Keratinocyte (primary cell): ENCODE measurements at regions not wholly inside any gene's neighbourhood (a gene's known extent, or its start where the extent isn't known, plus 50 kb on each side); places are given as distances from the start of the nearest gene placed in this dataset.

ENCODE experiments used
- DNase-seq: peaks from one replicate; pipeline ENCODE4 v3.0.0-alpha.2; 2011; ENCODE audit warnings: low read depth, missing footprints, low spot score
- FAIRE-seq: peaks from 2 replicates; lab custom pipeline; 2011; peaks lifted over from hg19 to GRCh38; lab: Jason Lieb, UNC
- H2AFZ ChIP-seq: 2 replicates; pipeline ENCODE4 v1.6.0; 2012; ENCODE audit warnings: low read length, control low read depth, inconsistent platforms; ENCODE audit not compliant: control insufficient read depth
- H3K27ac ChIP-seq: 2 replicates; pipeline ENCODE4 v1.5.1; 2011; ENCODE audit warnings: low read length; ENCODE audit not compliant: control insufficient read depth, insufficient read depth
- H3K27me3 ChIP-seq: 3 replicates; pipeline ENCODE4 v1.6.0; 2011; ENCODE audit warnings: low read length; ENCODE audit not compliant: control insufficient read depth, insufficient read depth; ENCODE audit errors: extremely low read depth
- H3K36me3 ChIP-seq, 2 experiments: 2 replicates in 1 of 2; 3 replicates in 1 of 2; pipeline ENCODE4 v1.5.1; 2011; ENCODE audit warnings: low read length in 2 of 2, mild to moderate bottlenecking in 1 of 2; ENCODE audit not compliant: control insufficient read depth in 2 of 2, insufficient read depth in 2 of 2; ENCODE audit errors: extremely low read depth in 1 of 2
- H3K4me1 ChIP-seq: 3 replicates; pipeline ENCODE4 v1.5.1; 2011; ENCODE audit warnings: low read length; ENCODE audit not compliant: control insufficient read depth, insufficient read depth; ENCODE audit errors: extremely low read depth
- H3K4me2 ChIP-seq: 3 replicates; pipeline ENCODE4 v1.6.0; 2011; ENCODE audit warnings: low read depth, low read length; ENCODE audit not compliant: control insufficient read depth, insufficient read depth; ENCODE audit errors: extremely low read depth
- H3K4me3 ChIP-seq, 3 experiments: fragments of 200-600 bp in 1 of 3; sonication (generic) in 1 of 3; 2 replicates in 2 of 3; 3 replicates in 1 of 3; pipeline ENCODE4 v1.5.1; 2011 to 2016; ENCODE audit warnings: low read length in 3 of 3, mild to moderate bottlenecking in 3 of 3, control low read depth in 2 of 3, inconsistent platforms in 1 of 3, low read depth in 1 of 3, mixed read lengths in 1 of 3, mixed run types in 1 of 3, moderate library complexity in 1 of 3; ENCODE audit not compliant: control insufficient read depth in 2 of 3, insufficient read depth in 2 of 3; ENCODE audit errors: extremely low read depth in 1 of 3
- H3K79me2 ChIP-seq: 2 replicates; pipeline ENCODE4 v1.6.0; 2012; ENCODE audit warnings: low read length; ENCODE audit not compliant: control insufficient read depth, insufficient read depth
- H3K9ac ChIP-seq: 3 replicates; pipeline ENCODE4 v1.6.0; 2011; ENCODE audit warnings: low read length; ENCODE audit not compliant: control insufficient read depth, insufficient read depth; ENCODE audit errors: extremely low read depth
- H3K9me1 ChIP-seq: 3 replicates; pipeline ENCODE4 v1.6.0; 2011; ENCODE audit warnings: low read length; ENCODE audit not compliant: control insufficient read depth, insufficient read depth; ENCODE audit errors: extremely low read depth
- H3K9me3 ChIP-seq: 2 replicates; pipeline ENCODE4 v1.5.1; 2012; ENCODE audit warnings: low read depth, low read length; ENCODE audit not compliant: control insufficient read depth
- H4K20me1 ChIP-seq: 3 replicates; pipeline ENCODE4 v1.6.0; 2011; ENCODE audit warnings: low read length; ENCODE audit not compliant: control insufficient read depth, insufficient read depth; ENCODE audit errors: extremely low read depth
- CTCF ChIP-seq, 3 experiments: IDR thresholded peaks in 1 of 3; conservative IDR thresholded peaks in 1 of 3; optimal IDR thresholded peaks in 1 of 3; 2 replicates in 2 of 3; 3 replicates in 1 of 3; pipeline versions ENCODE3 to v1.5.1; 2011; ENCODE audit warnings: low read length in 3 of 3, mild to moderate bottlenecking in 3 of 3, moderate library complexity in 2 of 3, control low read depth in 1 of 3, inconsistent platforms in 1 of 3; ENCODE audit not compliant: insufficient read depth in 2 of 3; ENCODE audit errors: extremely low read depth in 1 of 3
- EZH2 ChIP-seq: IDR thresholded peaks from one replicate; pipeline ENCODE4 v1.6.1; 2012; ENCODE audit warnings: inconsistent platforms, mild to moderate bottlenecking, low read length, moderate library complexity
- dilution Hi-C: fragments of 300-500 bp; cut with MboI; formaldehyde crosslinking; loops from one replicate; pipeline ENCODE4 v1.7.0; 2020; ENCODE audit warnings: low sequenced_read_pairs; ENCODE audit not compliant: extremely low pct_ligation_motif_present

- H3K27me3 ChIP-seq: no peaks in the 10 kb centered on the region
- no peak overlapping the region for H2AFZ ChIP-seq
- peak; percentile 93 for DNase-seq
- peak overlapping the region; percentile 81 for H3K27ac ChIP-seq
- H4K20me1 ChIP-seq: no peaks in the 10 kb centered on the region
- H3K4me2 ChIP-seq: peak overlapping the region; percentile 40
- no peak for TF ChIP-seq CTCF (optimal IDR thresholded peaks at IDR 0.05 in 1 of 3, IDR thresholded peaks at IDR 0.05 in 1 of 3, conservative IDR thresholded peaks at IDR 0.05 in 1 of 3; ENCODE audit: extremely low read depth in 1 of 3, insufficient read depth in 2 of 3, low read length in 3 of 3)
- TF ChIP-seq EZH2: no peak
- peaks cover 3% of the 10 kb centered on the region for H3K9me3 ChIP-seq
- H3K4me1 ChIP-seq: peaks cover 15% of the 10 kb centered on the region
- dilution Hi-C loops: no loop called here
- peak; percentile 98 for FAIRE-seq
- H3K36me3 ChIP-seq: no peaks in the 10 kb centered on the region
- no peak overlapping the region for H3K9ac ChIP-seq
- H3K9me1 ChIP-seq: no peaks in the 10 kb centered on the region
- H3K79me2 ChIP-seq: no peaks in the 10 kb centered on the region
- no peak overlapping the region for H3K4me3 ChIP-seq
Observed at GRCh38 chr12:127230843-127231260, 1036.1 kb upstream of the TMEM132C start.

DNA sequence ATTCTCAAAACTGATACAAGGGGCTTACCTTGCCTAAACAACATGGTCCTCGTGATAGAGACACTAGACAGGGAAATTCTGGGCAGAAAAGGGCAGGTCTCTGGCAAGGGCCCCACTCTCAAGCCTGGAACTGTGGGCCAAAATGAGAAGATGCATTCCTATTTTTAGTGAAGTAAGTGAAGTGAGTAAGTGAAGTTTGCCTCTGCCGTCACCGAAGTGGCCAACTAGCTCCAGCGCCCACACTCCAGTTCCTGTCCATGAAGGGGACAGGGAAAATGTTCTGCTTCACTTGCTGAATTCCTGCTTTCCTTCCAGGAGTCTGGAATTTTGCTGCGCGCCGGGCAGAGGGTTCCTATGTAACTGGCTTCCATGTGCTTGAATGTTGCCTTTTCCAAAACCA is 1035.6 kb upstream of the TMEM132C start:
- H4K20me1 ChIP-seq: no peaks in the 10 kb centered on the region
- no peaks in the 10 kb centered on the region for H3K36me3 ChIP-seq
- DNase-seq (no peak), FAIRE-seq (no peak)
- H3K4me2 ChIP-seq: peak overlapping the region; percentile 40
- no peaks in the 10 kb centered on the region for H3K79me2 ChIP-seq
- no peak overlapping the region for H3K4me3 ChIP-seq
- dilution Hi-C loops: no loop called here
- H3K27ac ChIP-seq: peak overlapping the region; percentile 81
- peaks cover 15% of the 10 kb centered on the region for H3K4me1 ChIP-seq
- H3K9me3 ChIP-seq: peaks cover 3% of the 10 kb centered on the region
- H2AFZ ChIP-seq: no peak overlapping the region
- TF ChIP-seq EZH2 (no peak), CTCF (optimal IDR thresholded peaks at IDR 0.05 in 1 of 3, IDR thresholded peaks at IDR 0.05 in 1 of 3, conservative IDR thresholded peaks at IDR 0.05 in 1 of 3; ENCODE audit: extremely low read depth in 1 of 3, insufficient read depth in 2 of 3, low read length in 3 of 3) (no peak)
- peak overlapping the region; percentile 47 for H3K9ac ChIP-seq
- no peaks in the 10 kb centered on the region for H3K27me3 ChIP-seq
- H3K9me1 ChIP-seq: no peaks in the 10 kb centered on the region
